ENCODE measurements at regions not wholly inside any gene's neighbourhood (a gene's known extent, or its start where the extent isn't known, plus 50 kb on each side); places are given as distances from the start of the nearest gene placed in this dataset.

- Histone ChIP-seq H3K4me2 (ENCODE audit: low read depth, low read length, poor library complexity, severe bottlenecking) (no peak overlapping the region), H3K9me2 (replicated peaks; ENCODE audit: insufficient read depth, low read length) (no peaks in the 10 kb centered on the region), H3K9me3 (ENCODE audit: insufficient read depth, low read length) (no peaks in the 10 kb centered on the region), H4K20me1 (ENCODE audit: low read depth, low read length) (no peaks in the 10 kb centered on the region), H3K27ac (ENCODE audit: low read depth, low read length) (no peak overlapping the region), H2AFZ (ENCODE audit: low read depth, low read length, severe bottlenecking) (no peak overlapping the region), H3F3A (ENCODE audit: insufficient read depth) (no peaks in the 10 kb centered on the region), H3K9ac (ENCODE audit: low read length) (no peak overlapping the region), H3K36me3 (ENCODE audit: low read length) (no peaks in the 10 kb centered on the region), H3K27me3 (ENCODE audit: low read length) (no peaks in the 10 kb centered on the region), H3K4me3 (ENCODE audit: insufficient read depth, low read length, poor library complexity, severe bottlenecking) (no peak overlapping the region), H3K79me2 (ENCODE audit: insufficient read depth, low read length) (no peaks in the 10 kb centered on the region)
- TF ChIP-seq EZH2phosphoT487 (conservative IDR thresholded peaks at IDR 0.05; ENCODE audit: low read length) (no peak), CTCF (IDR thresholded peaks at IDR 0.05; ENCODE audit: insufficient read depth, low read length, poor library complexity, severe bottlenecking) (no peak)
Measured at GRCh38 chr7:91801331-91801983, 79.0 kb downstream of the MTERF1 start.

GRCh38 chr7:91811236-91811635, 69.3 kb downstream of the MTERF1 start:
- TF ChIP-seq EZH2phosphoT487 (conservative IDR thresholded peaks at IDR 0.05; ENCODE audit: low read length) (no peak), CTCF (IDR thresholded peaks at IDR 0.05; ENCODE audit: insufficient read depth, low read length, poor library complexity, severe bottlenecking) (no peak)
- H3F3A ChIP-seq (ENCODE audit: insufficient read depth), result no peaks in the 10 kb centered on the region
- no peaks in the 10 kb centered on the region for H4K20me1 ChIP-seq (ENCODE audit: low read depth, low read length)
- H3K9ac ChIP-seq (ENCODE audit: low read length), result no peak overlapping the region
- H3K4me3 ChIP-seq (ENCODE audit: insufficient read depth, low read length, poor library complexity, severe bottlenecking), result no peak overlapping the region
- no peaks in the 10 kb centered on the region for H3K9me3 ChIP-seq (ENCODE audit: insufficient read depth, low read length)
- no peak overlapping the region for H3K27ac ChIP-seq (ENCODE audit: low read depth, low read length)
- no peak overlapping the region for H3K4me2 ChIP-seq (ENCODE audit: low read depth, low read length, poor library complexity, severe bottlenecking)
- 0 out of 2 replicates have a peak, but pooled peaks cover 3% of the 10 kb centered on the region for H3K27me3 ChIP-seq (ENCODE audit: low read length)
- H3K9me2 ChIP-seq (replicated peaks; ENCODE audit: insufficient read depth, low read length), result no peaks in the 10 kb centered on the region
- no peaks in the 10 kb centered on the region for H3K79me2 ChIP-seq (ENCODE audit: insufficient read depth, low read length)
- no peaks in the 10 kb centered on the region for H3K36me3 ChIP-seq (ENCODE audit: low read length)
- H2AFZ ChIP-seq (ENCODE audit: low read depth, low read length, severe bottlenecking), result no peak overlapping the region

- H3K9ac ChIP-seq (ENCODE audit: low read length), result no peak overlapping the region
- H3K27me3 ChIP-seq (ENCODE audit: low read length), result 0 out of 2 replicates have a peak, but pooled peaks cover 3% of the 10 kb centered on the region
- H3K4me2 ChIP-seq (ENCODE audit: low read depth, low read length, poor library complexity, severe bottlenecking), result no peak overlapping the region
- H3K36me3 ChIP-seq (ENCODE audit: low read length), result no peaks in the 10 kb centered on the region
- no peaks in the 10 kb centered on the region for H3F3A ChIP-seq (ENCODE audit: insufficient read depth)
- no peak overlapping the region for H3K27ac ChIP-seq (ENCODE audit: low read depth, low read length)
- H3K9me2 ChIP-seq (replicated peaks; ENCODE audit: insufficient read depth, low read length), result no peaks in the 10 kb centered on the region
- TF ChIP-seq CTCF (IDR thresholded peaks at IDR 0.05; ENCODE audit: insufficient read depth, low read length, poor library complexity, severe bottlenecking), result no peak
- no peak for TF ChIP-seq EZH2phosphoT487 (conservative IDR thresholded peaks at IDR 0.05; ENCODE audit: low read length)
- no peaks in the 10 kb centered on the region for H4K20me1 ChIP-seq (ENCODE audit: low read depth, low read length)
- no peak overlapping the region for H2AFZ ChIP-seq (ENCODE audit: low read depth, low read length, severe bottlenecking)
- no peaks in the 10 kb centered on the region for H3K79me2 ChIP-seq (ENCODE audit: insufficient read depth, low read length)
- H3K9me3 ChIP-seq (ENCODE audit: insufficient read depth, low read length), result no peaks in the 10 kb centered on the region
- H3K4me3 ChIP-seq (ENCODE audit: insufficient read depth, low read length, poor library complexity, severe bottlenecking), result no peak overlapping the region
Measured at GRCh38 chr7:91811641-91812040, 68.9 kb downstream of the MTERF1 start.

All from SU-DHL-6 (cell line).